SU-DHL-6 (cell line): ENCODE measurements at regions not wholly inside any gene's neighbourhood (a gene's known extent, or its start where the extent isn't known, plus 50 kb on each side); places are given as distances from the start of the nearest gene placed in this dataset.

Experiments used
- EZH2phosphoT487 ChIP-seq: fragments of 200-600 bp; sonication (generic), shearing (Covaris generic); conservative IDR thresholded peaks from 2 replicates; pipeline ENCODE4 v1.6.1; 2018; ENCODE audit warnings: mild to moderate bottlenecking, antibody characterized with exemption, low read length, moderate library complexity, mixed read lengths
- TF ChIP-seq, protein P1 (sequence below): fragments of 200-600 bp; sonication (generic); IDR thresholded peaks from one replicate; pipeline ENCODE4 v1.5.1; 2017; ENCODE audit warnings: antibody characterized with exemption, mild to moderate bottlenecking, low read length, moderate library complexity; ENCODE audit not compliant: insufficient read depth, poor library complexity, severe bottlenecking

DNA sequence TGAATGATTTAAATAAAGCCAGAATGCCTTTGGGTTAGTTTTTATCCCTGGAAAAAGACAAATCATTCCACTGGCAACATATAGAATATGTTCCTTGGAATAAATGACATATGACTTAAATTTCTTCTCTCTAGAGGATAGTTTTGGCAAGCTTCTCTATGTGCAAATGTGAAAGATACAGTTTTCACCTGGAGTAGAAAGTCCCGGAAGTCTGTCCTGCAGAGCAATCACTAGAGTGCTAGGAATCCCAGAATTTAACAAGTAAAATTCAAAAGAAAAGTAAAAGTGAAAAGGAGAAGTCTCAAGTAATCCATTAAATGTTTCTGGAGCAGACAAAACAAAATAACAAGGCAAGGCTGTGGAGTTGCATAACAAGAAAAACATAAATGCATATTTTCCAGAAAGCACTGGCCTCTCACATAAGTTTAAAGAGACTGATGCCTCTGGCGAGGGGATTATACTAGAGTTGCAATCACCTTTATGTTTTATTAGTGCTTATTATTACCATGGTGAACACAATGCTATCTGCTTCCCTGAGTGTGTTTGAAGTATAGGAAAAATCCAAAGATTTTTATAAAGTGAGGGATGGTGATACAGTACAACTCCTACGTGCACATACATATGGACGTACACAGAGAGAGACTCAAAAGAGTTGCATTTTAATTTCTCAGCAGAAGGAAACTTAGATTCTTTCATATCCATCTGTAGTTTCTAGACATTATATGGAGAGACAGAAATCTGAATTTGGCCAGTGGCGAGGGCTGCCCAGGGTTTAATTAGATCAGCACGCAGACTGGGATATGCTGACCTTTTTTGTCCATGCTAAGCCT lies 188.3 kb upstream of the ANKRD55 start:
- TF ChIP-seq, protein P1, sequence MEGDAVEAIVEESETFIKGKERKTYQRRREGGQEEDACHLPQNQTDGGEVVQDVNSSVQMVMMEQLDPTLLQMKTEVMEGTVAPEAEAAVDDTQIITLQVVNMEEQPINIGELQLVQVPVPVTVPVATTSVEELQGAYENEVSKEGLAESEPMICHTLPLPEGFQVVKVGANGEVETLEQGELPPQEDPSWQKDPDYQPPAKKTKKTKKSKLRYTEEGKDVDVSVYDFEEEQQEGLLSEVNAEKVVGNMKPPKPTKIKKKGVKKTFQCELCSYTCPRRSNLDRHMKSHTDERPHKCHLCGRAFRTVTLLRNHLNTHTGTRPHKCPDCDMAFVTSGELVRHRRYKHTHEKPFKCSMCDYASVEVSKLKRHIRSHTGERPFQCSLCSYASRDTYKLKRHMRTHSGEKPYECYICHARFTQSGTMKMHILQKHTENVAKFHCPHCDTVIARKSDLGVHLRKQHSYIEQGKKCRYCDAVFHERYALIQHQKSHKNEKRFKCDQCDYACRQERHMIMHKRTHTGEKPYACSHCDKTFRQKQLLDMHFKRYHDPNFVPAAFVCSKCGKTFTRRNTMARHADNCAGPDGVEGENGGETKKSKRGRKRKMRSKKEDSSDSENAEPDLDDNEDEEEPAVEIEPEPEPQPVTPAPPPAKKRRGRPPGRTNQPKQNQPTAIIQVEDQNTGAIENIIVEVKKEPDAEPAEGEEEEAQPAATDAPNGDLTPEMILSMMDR = no peak
- no peak for TF ChIP-seq EZH2phosphoT487
